ENCODE measurements at regions not wholly inside any gene's neighbourhood (a gene's known extent, or its start where the extent isn't known, plus 50 kb on each side); places are given as distances from the start of the nearest gene placed in this dataset.

DNA sequence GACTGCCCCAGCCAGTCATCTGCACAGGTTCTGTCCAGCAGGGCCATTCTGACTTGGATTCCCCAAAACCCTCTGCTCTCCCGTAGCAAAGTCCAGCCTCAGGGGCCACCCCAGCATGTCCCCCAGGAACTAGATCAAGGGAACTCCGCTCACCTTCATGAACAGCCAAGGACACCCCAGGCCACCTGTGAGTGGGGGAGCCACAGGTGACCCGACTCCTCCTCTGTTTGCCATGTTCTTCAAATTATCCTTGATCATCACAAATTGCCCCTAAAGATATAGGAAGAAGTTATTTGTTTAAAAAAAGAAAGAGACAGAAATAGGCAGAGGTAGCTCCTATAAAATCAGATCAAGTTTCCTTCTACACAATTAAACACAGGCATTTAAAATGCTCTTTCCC, 475.0 kb downstream of the MATN1 start:
- TF ChIP-seq, protein P1, sequence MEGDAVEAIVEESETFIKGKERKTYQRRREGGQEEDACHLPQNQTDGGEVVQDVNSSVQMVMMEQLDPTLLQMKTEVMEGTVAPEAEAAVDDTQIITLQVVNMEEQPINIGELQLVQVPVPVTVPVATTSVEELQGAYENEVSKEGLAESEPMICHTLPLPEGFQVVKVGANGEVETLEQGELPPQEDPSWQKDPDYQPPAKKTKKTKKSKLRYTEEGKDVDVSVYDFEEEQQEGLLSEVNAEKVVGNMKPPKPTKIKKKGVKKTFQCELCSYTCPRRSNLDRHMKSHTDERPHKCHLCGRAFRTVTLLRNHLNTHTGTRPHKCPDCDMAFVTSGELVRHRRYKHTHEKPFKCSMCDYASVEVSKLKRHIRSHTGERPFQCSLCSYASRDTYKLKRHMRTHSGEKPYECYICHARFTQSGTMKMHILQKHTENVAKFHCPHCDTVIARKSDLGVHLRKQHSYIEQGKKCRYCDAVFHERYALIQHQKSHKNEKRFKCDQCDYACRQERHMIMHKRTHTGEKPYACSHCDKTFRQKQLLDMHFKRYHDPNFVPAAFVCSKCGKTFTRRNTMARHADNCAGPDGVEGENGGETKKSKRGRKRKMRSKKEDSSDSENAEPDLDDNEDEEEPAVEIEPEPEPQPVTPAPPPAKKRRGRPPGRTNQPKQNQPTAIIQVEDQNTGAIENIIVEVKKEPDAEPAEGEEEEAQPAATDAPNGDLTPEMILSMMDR (conservative IDR thresholded peaks at IDR 0.05; ENCODE audit: low read depth, low read length) = no peak
- no peak overlapping the region for H3K4me3 ChIP-seq (ENCODE audit: low read depth, low read length)

DNA sequence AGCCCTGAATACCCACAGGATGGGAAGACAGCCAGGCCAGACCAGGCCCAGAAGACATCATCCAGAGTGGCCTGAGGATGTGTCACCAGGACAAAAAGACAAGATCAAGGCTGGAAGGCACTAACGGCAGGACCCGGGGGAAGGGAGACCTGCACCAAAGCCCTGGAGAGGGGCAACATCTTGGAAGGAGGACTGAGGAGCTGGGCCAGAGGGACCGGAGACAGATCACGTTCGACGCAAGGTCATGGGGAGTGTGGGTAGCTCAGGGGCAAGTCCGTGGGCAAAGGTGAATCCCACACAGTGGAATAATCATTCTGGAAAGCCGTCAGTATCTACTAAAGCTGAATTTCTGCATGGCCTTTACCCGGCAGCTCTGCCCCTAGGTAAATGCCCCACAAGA, 478.6 kb downstream of the MATN1 start:
- TF ChIP-seq, protein P1 (conservative IDR thresholded peaks at IDR 0.05; ENCODE audit: low read depth, low read length) = no peak
- no peak overlapping the region for H3K4me3 ChIP-seq (ENCODE audit: low read depth, low read length)
- DNase-seq (ENCODE audit: low read depth) = no peak

More for the DNA sequence above, 475.0 kb downstream of the MATN1 start:
- no peak for DNase-seq (ENCODE audit: low read depth)

DNA sequence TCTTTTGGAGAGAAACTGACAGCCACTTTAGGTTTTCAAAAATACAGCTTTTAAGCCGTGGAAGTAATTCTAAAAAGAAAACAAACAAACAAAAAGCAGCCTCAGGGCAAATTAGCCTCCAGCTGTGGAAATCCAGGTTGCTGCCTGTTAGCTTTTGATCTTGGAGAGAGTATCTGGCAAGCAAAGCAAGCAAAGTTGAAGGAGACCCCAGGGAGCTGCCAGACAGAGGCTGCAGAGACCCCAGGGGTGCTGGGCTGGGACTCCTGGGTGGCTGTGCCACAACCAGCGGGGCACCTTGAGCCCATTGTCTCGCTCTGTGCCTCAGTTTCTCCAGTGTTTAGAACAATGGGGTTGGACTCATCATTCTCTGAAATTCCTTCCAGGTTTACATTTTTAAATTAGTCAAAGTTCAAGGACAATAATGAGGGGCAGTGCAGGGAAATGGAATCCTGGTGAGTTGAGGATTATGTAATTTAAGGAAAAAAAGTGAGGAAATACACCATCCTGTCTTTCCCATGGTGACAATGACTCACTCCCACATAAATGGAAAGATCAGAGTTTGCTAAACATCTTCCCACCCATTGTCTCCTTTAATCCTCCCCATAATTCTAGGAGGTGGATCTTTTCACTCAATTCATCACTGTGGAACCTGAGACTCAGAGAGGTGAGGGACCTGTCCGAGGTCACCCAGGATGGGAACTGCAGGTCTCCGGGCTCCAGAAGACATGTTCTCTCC, 480.5 kb downstream of the MATN1 start:
- H3K4me3 ChIP-seq (ENCODE audit: low read depth, low read length) = no peak overlapping the region
- TF ChIP-seq, protein P1 (conservative IDR thresholded peaks at IDR 0.05; ENCODE audit: low read depth, low read length) = no peak
- DNase-seq (ENCODE audit: low read depth) = no peak

DNA sequence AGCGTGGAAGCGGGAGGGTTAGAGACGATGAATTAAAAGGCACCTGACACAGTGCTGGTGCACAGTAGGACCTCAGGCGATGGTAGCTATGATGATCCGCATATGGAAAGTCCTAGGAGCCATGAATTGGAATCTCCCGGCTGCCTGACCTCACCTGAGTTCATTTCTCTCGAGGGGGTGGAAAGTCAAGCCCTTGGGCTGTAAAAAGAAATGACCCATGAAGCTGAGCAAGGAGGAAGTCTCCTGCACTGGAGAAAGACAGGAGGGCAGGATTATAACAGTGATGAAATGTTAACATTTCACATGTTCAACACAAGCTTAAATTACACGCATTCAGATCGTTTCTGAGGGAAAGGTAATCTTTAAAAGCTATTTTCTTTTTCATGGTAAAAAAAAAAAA, 481.2 kb downstream of the MATN1 start:
- DNase-seq (ENCODE audit: low read depth) = no peak
- H3K4me3 ChIP-seq (ENCODE audit: low read depth, low read length) = no peak overlapping the region
- TF ChIP-seq, protein P1 (conservative IDR thresholded peaks at IDR 0.05; ENCODE audit: low read depth, low read length) = no peak

DNA sequence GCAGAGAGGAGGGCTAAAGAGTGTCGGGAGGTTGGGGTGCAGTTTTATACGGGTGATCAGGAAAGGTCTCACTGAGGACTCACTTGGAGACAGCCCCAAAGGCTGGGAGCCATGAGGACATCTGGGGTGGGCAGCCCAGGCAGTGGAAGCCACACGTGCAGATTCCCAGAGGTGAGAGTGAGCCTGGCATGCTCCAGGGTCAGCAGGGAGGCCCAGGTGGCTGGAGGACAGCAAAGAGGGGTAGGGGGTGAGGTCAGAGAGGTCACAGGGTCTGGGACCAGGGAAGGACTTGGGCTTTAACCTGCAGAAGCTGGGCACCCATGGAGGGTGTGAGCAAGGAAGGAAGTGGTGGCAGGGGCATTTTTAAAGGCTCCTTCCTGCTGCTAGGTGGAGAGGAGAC, 481.7 kb downstream of the MATN1 start:
- TF ChIP-seq, protein P1 (conservative IDR thresholded peaks at IDR 0.05; ENCODE audit: low read depth, low read length) = no peak
- no peak overlapping the region for H3K4me3 ChIP-seq (ENCODE audit: low read depth, low read length)
- DNase-seq (ENCODE audit: low read depth) = no peak

DNA sequence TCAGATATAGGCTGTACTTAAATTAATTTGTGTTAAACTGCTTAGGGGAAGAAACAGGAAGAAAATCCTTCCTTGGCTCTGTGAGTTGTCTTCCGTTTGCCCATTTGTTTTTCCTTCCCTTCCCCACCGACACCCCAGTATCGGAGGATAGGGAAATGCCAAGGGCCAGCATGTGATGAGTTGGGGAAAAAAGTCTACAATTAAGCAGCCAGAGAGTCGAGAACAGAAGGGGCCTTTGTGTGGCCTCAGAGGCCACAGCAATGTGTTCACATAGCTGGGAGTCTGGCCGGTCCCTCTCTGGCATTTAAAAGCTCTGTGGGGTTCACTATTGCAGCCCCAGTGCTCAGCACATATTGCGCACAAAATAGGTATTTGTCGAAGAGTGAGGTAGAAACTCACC, 489.3 kb downstream of the MATN1 start:
- TF ChIP-seq, protein P1 (conservative IDR thresholded peaks at IDR 0.05; ENCODE audit: low read depth, low read length) = no peak
- H3K4me3 ChIP-seq (ENCODE audit: low read depth, low read length) = no peak overlapping the region
- no peak for DNase-seq (ENCODE audit: low read depth)

DNA sequence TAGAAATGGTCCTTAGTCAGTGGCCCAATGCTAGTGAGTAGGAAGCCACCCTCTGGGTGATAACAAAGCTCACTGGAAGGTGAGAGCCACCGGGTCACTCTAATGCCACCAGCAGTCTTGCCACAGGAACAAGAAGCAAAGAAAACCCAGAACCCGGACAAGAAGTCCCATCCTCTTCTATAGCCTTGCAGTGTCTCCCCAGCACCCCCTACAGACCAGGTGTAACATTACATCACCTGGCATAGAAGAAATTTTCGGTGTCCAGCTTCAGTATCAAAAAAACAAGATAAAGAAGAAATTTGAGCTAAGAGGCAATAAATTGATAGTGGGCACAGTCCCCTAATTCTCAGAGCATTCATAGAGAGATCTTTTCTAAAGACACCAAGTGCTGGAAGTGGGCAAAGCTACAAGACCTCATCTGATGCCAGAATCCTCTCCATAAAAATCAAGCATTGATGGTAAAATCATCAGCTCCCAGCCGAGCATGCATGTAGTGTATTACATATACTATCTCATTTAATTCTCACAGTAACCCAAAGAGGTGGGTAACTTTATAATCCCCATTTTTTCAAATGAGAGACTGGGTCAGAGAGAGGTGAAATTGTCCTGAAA, 491.0 kb downstream of the MATN1 start:
- no peak for DNase-seq (ENCODE audit: low read depth)
- TF ChIP-seq, protein P1 (conservative IDR thresholded peaks at IDR 0.05; ENCODE audit: low read depth, low read length) = peak; percentile 31
- no peak overlapping the region for H3K4me3 ChIP-seq (ENCODE audit: low read depth, low read length)

Measured in choroid plexus epithelial cell (primary cell).